ENCODE measurements at regions not wholly inside any gene's neighbourhood (a gene's known extent, or its start where the extent isn't known, plus 50 kb on each side); places are given as distances from the start of the nearest gene placed in this dataset.

DNA sequence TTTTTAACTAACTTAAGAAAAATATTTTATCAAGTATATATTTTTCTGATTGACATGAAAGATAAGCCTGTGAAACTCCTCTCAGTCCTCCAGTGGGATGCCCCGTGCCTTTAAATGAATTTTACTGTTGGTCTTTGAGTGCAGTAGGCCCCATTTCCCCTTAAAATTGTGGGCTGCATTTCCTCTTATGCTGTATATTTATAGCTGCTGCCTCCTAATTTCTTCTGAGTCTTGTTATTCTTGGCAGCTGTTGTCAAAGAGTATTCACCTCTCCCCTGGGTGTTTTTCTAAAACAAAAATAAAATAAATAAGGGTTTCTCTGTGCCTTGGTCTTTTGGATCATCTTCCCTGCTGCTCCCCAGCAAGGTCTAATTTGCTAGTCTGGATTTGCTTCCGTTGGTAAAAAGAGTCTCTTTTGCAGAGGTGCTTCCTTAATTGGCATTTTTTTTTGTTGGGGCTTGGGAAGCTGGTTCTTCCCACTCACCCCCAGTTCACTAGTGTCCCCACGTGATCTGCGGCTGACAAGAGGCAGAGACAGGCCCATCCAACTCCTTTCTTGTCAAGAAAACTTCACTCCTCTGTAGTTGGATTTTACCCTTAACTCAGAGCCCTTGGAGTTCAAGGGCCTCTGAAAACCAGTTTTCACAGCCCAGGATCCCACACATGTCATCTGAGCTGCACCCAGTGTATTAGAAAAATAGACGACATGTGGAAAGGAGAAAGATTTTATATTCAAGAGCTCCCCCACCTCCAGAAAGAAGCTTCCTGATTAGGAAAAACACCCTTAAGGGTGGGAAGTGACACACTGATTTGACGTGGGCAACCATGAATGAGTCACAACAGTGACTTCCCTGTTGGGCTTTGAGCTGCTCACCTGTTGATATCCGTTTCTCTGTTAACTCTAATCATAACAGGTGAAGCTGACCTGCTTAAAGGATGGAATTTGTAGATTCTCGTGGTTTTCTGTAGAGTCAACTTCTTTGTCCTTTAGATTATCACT, 431.5 kb downstream of the DCDC2C start:
- TF ChIP-seq, protein P1, sequence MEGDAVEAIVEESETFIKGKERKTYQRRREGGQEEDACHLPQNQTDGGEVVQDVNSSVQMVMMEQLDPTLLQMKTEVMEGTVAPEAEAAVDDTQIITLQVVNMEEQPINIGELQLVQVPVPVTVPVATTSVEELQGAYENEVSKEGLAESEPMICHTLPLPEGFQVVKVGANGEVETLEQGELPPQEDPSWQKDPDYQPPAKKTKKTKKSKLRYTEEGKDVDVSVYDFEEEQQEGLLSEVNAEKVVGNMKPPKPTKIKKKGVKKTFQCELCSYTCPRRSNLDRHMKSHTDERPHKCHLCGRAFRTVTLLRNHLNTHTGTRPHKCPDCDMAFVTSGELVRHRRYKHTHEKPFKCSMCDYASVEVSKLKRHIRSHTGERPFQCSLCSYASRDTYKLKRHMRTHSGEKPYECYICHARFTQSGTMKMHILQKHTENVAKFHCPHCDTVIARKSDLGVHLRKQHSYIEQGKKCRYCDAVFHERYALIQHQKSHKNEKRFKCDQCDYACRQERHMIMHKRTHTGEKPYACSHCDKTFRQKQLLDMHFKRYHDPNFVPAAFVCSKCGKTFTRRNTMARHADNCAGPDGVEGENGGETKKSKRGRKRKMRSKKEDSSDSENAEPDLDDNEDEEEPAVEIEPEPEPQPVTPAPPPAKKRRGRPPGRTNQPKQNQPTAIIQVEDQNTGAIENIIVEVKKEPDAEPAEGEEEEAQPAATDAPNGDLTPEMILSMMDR (tag by site-specific recombination; IDR thresholded peaks at IDR 0.05) = no peak
- TF ChIP-seq ZNF184 (tag by site-specific recombination; IDR thresholded peaks at IDR 0.05) = no peak
- no peak for TF ChIP-seq ZNF747 (tag by site-specific recombination; IDR thresholded peaks at IDR 0.05)
